NCI-H510A (cell line): ENCODE measurements at regions not wholly inside any gene's neighbourhood (a gene's known extent, or its start where the extent isn't known, plus 50 kb on each side); places are given as distances from the start of the nearest gene placed in this dataset.
"Not testable (repeated sequence)": the region's sequence is repeated elsewhere in the genome, so short reads cannot be mapped to it uniquely, and the experiment has no call there.

Source experiments
- DNase-seq: peaks from one replicate; lab custom pipeline; 2025; lab: John Stamatoyannopoulos, UW

- no peak for DNase-seq
Observed at GRCh38 chr3:177898185-177898584, 638.1 kb upstream of the KCNMB2 start.

GRCh38 chr3:177899275-177900067 is 636.8 kb upstream of the KCNMB2 start:
- DNase-seq = no peak

- DNase-seq = no peak
Observed at GRCh38 chr3:177902876-177903275, 633.4 kb upstream of the KCNMB2 start.

- no peak for DNase-seq
Observed at GRCh38 chr3:177904621-177905020, 631.6 kb upstream of the KCNMB2 start.

GRCh38 chr3:177905173-177906125 is 630.8 kb upstream of the KCNMB2 start:
- no peak for DNase-seq

GRCh38 chr3:177906126-177906511 is 630.1 kb upstream of the KCNMB2 start:
- DNase-seq = no peak

- no peak for DNase-seq
Observed at GRCh38 chr3:177906578-177907229, 629.5 kb upstream of the KCNMB2 start.

GRCh38 chr3:177909530-177909929 is 626.7 kb upstream of the KCNMB2 start:
- not testable (repeated sequence) for DNase-seq

GRCh38 chr3:177914224-177914623 is 622.0 kb upstream of the KCNMB2 start:
- no peak for DNase-seq

GRCh38 chr3:177916461-177916860 is 619.8 kb upstream of the KCNMB2 start:
- no peak for DNase-seq

- no peak for DNase-seq
Observed at GRCh38 chr3:177917234-177917861, 618.9 kb upstream of the KCNMB2 start.

GRCh38 chr3:177921153-177921552 is 615.1 kb upstream of the KCNMB2 start:
- no peak for DNase-seq

- no peak for DNase-seq
Observed at GRCh38 chr3:177924261-177924660, 612.0 kb upstream of the KCNMB2 start.

- DNase-seq = no peak
Observed at GRCh38 chr3:177928172-177928873, 607.9 kb upstream of the KCNMB2 start.

GRCh38 chr3:177929310-177929709 is 606.9 kb upstream of the KCNMB2 start:
- DNase-seq = no peak

- no peak for DNase-seq
Observed at GRCh38 chr3:177930771-177931170, 605.5 kb upstream of the KCNMB2 start.

- DNase-seq = no peak
Observed at GRCh38 chr3:177931346-177931745, 604.9 kb upstream of the KCNMB2 start.

- no peak for DNase-seq
Observed at GRCh38 chr3:177932346-177932745, 603.9 kb upstream of the KCNMB2 start.

- no peak for DNase-seq
Observed at GRCh38 chr3:177932750-177933660, 603.2 kb upstream of the KCNMB2 start.
